Spleen (tissue), 11 donors: ENCODE measurements at regions not wholly inside any gene's neighbourhood (a gene's known extent, or its start where the extent isn't known, plus 50 kb on each side); places are given as distances from the start of the nearest gene placed in this dataset.

Experiments
- DNase-seq: peaks from one replicate; pipeline ENCODE4 v3.0.0-alpha.2; 2020
- H3K27ac ChIP-seq, 8 donors: fragments of 200-600 bp; sonication (generic) in 7 of 8; 1 replicate in 4 of 8; 2 replicates in 4 of 8; pipeline versions ENCODE4 v1.5.0 to v1.8.0; 2016 to 2021; ENCODE audit warnings: inconsistent platforms in 4 of 8, mild to moderate bottlenecking in 4 of 8, moderate library complexity in 1 of 8
- H3K27me3 ChIP-seq, 7 donors: fragments of 200-600 bp; sonication (generic) in 6 of 7; replicated peaks in 1 of 7; 1 replicate in 4 of 7; 2 replicates in 3 of 7; pipeline versions ENCODE4 v1.5.0 to v1.8.0; 2016 to 2021; ENCODE audit warnings: inconsistent platforms in 3 of 7, mild to moderate bottlenecking in 1 of 7
- H3K36me3 ChIP-seq, 6 donors: fragments of 200-600 bp; sonication (generic) in 5 of 6; 1 replicate in 4 of 6; 2 replicates in 2 of 6; pipeline versions ENCODE4 v1.5.0 to v1.8.0; 2016 to 2021; ENCODE audit warnings: inconsistent platforms in 2 of 6
- H3K4me1 ChIP-seq, 6 donors: fragments of 200-600 bp; sonication (generic) in 5 of 6; 1 replicate in 3 of 6; 2 replicates in 3 of 6; pipeline versions ENCODE4 v1.5.0 to v1.8.0; 2016 to 2021; ENCODE audit warnings: inconsistent platforms in 3 of 6
- H3K4me3 ChIP-seq, 8 donors: fragments of 200-600 bp; sonication (generic) in 7 of 8; 1 replicate in 4 of 8; 2 replicates in 4 of 8; pipeline versions ENCODE4 v1.5.0 to v1.8.0; 2016 to 2021; ENCODE audit warnings: inconsistent platforms in 4 of 8, mild to moderate bottlenecking in 4 of 8, moderate library complexity in 2 of 8
- H3K9me3 ChIP-seq, 8 donors: fragments of 200-600 bp; sonication (generic) in 7 of 8; 1 replicate in 4 of 8; 2 replicates in 4 of 8; pipeline versions ENCODE4 v1.5.0 to v1.8.0; 2016 to 2021; ENCODE audit warnings: inconsistent platforms in 4 of 8
- POLR2A ChIP-seq, 3 donors: fragments of 450-650 bp; IDR thresholded peaks; one replicate each; pipeline ENCODE4 v1.5.1; 2017; ENCODE audit warnings: antibody characterized with exemption in 3 of 3, mild to moderate bottlenecking in 1 of 3
- POLR2AphosphoS5 ChIP-seq, 3 donors: sonication (generic); formaldehyde crosslinking; IDR thresholded peaks; one replicate each; pipeline ENCODE4 v1.5.1; 2017; ENCODE audit warnings: antibody characterized with exemption in 3 of 3
- WGBS, 5 donors: extraction: QIAGEN DNeasy Blood & Tissue Kit in 3 of 5; methylation state at CpG; one replicate each; pipeline versions ENCODE4 v1.1.5 to v1.1.7; 2013 to 2018; 5-methylcytosine and 5-hydroxymethylcytosine counted together
- intact Hi-C: fragments of 100-400 bp; cut with DNase I; formaldehyde crosslinking; loops from one replicate; pipeline ENCODE4 v1.15.0; 2023; ENCODE audit warnings: low total_unique reads
- TF ChIP-seq, protein P1 (sequence below), 11 experiments: fragments of 200-600 bp in 7 of 11; fragments of 450-650 bp in 4 of 11; sonication (generic) in 4 of 11; IDR thresholded peaks in 8 of 11; conservative IDR thresholded peaks in 3 of 11; 1 replicate in 7 of 11; 2 replicates in 4 of 11; pipeline versions ENCODE4 v1.4.0 to v1.8.0; 2016 to 2021; ENCODE audit warnings: antibody characterized with exemption in 11 of 11, inconsistent platforms in 4 of 11, mild to moderate bottlenecking in 1 of 11
- donor health status: healthy with polysubstance abuse.
- donor health status: DM: no; HTN: no; CAD: no; lungs with moderate emphysema.
- donor health status: DM: no; HTN: no; CAD: no.
- donor health status: Bipolar disorder and iron deficiency.
- donor health status: healthy.
- donor health status: DM: no; HTN: no; CAD: no.
- donor health status: DM: yes; HTN: yes; CAD: no.

- TF ChIP-seq POLR2AphosphoS5 (IDR thresholded peaks at IDR 0.05) (no peak), POLR2A (IDR thresholded peaks at IDR 0.05) (no peak)
- TF ChIP-seq, protein P1, sequence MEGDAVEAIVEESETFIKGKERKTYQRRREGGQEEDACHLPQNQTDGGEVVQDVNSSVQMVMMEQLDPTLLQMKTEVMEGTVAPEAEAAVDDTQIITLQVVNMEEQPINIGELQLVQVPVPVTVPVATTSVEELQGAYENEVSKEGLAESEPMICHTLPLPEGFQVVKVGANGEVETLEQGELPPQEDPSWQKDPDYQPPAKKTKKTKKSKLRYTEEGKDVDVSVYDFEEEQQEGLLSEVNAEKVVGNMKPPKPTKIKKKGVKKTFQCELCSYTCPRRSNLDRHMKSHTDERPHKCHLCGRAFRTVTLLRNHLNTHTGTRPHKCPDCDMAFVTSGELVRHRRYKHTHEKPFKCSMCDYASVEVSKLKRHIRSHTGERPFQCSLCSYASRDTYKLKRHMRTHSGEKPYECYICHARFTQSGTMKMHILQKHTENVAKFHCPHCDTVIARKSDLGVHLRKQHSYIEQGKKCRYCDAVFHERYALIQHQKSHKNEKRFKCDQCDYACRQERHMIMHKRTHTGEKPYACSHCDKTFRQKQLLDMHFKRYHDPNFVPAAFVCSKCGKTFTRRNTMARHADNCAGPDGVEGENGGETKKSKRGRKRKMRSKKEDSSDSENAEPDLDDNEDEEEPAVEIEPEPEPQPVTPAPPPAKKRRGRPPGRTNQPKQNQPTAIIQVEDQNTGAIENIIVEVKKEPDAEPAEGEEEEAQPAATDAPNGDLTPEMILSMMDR (IDR thresholded peaks at IDR 0.05 in 8 of 11, conservative IDR thresholded peaks at IDR 0.05 in 3 of 11) = no peak
- WGBS, 5 donors = 84 to 88% (median 87%) methylated on average over 6 of the region's 6 CpGs
- Histone ChIP-seq H3K27me3 (no peaks in the 10 kb centered on the region), H3K36me3 (no peaks in the 10 kb centered on the region), H3K4me3 (no peak overlapping the region), H3K27ac (no peak overlapping the region), H3K9me3 (no peaks in the 10 kb centered on the region), H3K4me1 (peaks cover 0 to 3% (median 0%) of the 10 kb centered on the region in 6 donors)
- DNase-seq = no peak
- intact Hi-C loops = no loop called here
Measured at GRCh38 chr4:20431543-20431951, 179.8 kb downstream of the SLIT2 start.

DNA sequence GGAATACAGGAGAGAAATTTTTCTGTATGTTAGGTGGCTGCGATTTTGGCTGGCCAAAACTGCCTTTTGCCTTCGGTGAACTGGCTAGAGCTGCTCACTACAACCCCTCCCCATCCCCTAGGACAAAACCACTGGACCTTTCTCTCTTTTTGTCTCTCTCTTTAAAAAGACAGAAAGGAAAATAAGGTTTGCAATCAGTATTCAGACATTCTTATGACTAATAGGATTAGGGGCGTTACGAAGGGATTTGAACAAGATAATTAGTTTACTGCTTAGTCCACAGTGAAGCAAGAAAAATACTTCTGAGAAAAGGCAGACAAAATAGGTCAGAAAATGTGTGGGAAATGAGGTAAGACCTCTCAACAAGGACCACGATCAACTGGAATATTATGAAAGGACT is 180.4 kb downstream of the SLIT2 start:
- no peak overlapping the region for H3K4me3 ChIP-seq
- H3K9me3 ChIP-seq = no peaks in the 10 kb centered on the region
- no peaks in the 10 kb centered on the region for H3K27me3 ChIP-seq
- intact Hi-C loops = no loop called here
- 70 to 81% (median 73%) methylated on average over 5 of the region's 5 CpGs for WGBS, 5 donors
- peaks cover 0 to 3% (median 0%) of the 10 kb centered on the region in 6 donors for H3K4me1 ChIP-seq
- H3K27ac ChIP-seq = no peak overlapping the region
- no peak for DNase-seq
- H3K36me3 ChIP-seq = no peaks in the 10 kb centered on the region
- TF ChIP-seq, protein P1 (IDR thresholded peaks at IDR 0.05 in 8 of 11, conservative IDR thresholded peaks at IDR 0.05 in 3 of 11) = no peak
- TF ChIP-seq POLR2A (IDR thresholded peaks at IDR 0.05) (no peak), POLR2AphosphoS5 (IDR thresholded peaks at IDR 0.05) (no peak)

DNA sequence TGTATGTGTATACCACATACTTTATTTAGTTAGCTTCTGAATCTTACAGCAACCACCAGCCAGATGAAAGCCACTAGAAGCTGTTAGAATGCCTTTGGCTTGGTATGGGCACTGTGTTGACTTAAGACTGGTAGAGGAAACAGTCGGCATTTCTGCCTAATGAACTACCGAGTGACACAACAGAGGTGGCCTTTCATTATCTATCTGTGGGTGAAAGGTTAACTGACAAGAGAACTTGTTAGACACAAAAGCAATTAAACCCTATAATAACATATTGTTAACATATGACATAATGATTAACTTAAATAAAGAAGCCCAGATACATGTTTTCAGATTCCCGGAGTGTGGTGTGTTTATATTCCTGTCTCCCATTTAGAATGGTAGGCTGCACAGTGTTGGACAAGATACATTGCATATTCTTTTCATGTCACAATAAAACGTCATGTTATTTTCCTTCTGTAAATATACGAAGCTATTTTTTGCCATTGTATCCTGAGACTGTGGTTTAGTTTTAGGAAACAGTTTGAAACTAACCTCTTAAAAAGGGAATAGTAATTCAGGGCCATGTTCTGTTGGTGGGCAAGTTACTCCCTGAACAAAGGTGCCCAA is 181.5 kb downstream of the SLIT2 start:
- WGBS, 5 donors = 60 to 84% (median 72%) methylated on average over 5 of the region's 5 CpGs
- DNase-seq = no peak
- peaks cover 0 to 3% (median 0%) of the 10 kb centered on the region in 6 donors for H3K4me1 ChIP-seq
- H3K36me3 ChIP-seq = no peaks in the 10 kb centered on the region
- no peak overlapping the region for H3K4me3 ChIP-seq
- TF ChIP-seq POLR2AphosphoS5 (IDR thresholded peaks at IDR 0.05) = no peak
- TF ChIP-seq, protein P1 (IDR thresholded peaks at IDR 0.05 in 8 of 11, conservative IDR thresholded peaks at IDR 0.05 in 3 of 11) = no peak
- no peak for TF ChIP-seq POLR2A (IDR thresholded peaks at IDR 0.05)
- intact Hi-C loops = no loop called here
- no peak overlapping the region for H3K27ac ChIP-seq
- no peaks in the 10 kb centered on the region for H3K9me3 ChIP-seq
- H3K27me3 ChIP-seq = no peaks in the 10 kb centered on the region

DNA sequence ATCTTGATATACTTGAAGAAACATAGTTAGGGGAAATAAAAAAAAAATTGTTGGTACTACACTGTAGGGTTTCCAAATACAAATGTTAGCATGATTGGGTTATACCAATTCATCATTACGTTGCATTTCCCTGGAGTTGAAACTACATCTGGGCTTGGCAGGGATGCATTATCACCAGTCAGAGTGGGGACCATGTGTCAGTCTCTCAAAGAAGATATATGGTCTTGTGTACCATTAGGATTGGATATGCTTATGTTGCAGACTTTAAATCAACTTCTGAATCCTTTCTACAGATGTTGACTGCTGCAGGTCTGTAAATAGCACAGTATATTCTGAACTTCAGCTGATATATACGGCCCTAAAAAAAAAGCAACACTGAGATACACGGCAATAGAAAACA is 188.5 kb downstream of the SLIT2 start:
- H3K4me1 ChIP-seq = peaks cover 0 to 6% (median 0%) of the 10 kb centered on the region in 6 donors
- H3K36me3 ChIP-seq = no peaks in the 10 kb centered on the region
- no peak for DNase-seq
- WGBS, 5 donors = 85 to 94% (median 90%) methylated on average over 3 of the region's 3 CpGs
- no peak overlapping the region for H3K27ac ChIP-seq
- no peak overlapping the region for H3K4me3 ChIP-seq
- no peaks in the 10 kb centered on the region for H3K27me3 ChIP-seq
- intact Hi-C loops = no loop called here
- H3K9me3 ChIP-seq = no peaks in the 10 kb centered on the region
- TF ChIP-seq POLR2AphosphoS5 (IDR thresholded peaks at IDR 0.05) (no peak), POLR2A (IDR thresholded peaks at IDR 0.05) (no peak)
- TF ChIP-seq, protein P1 (IDR thresholded peaks at IDR 0.05 in 8 of 11, conservative IDR thresholded peaks at IDR 0.05 in 3 of 11) = no peak
